CD4-positive, alpha-beta T cell treated with Interferon alpha-2 for 1 hour (primary cell): ENCODE measurements at regions not wholly inside any gene's neighbourhood (a gene's known extent, or its start where the extent isn't known, plus 50 kb on each side); places are given as distances from the start of the nearest gene placed in this dataset.
"Not testable (repeated sequence)": the region's sequence is repeated elsewhere in the genome, so short reads cannot be mapped to it uniquely, and the experiment has no call there.

Experiments
- DNase-seq, 2 donors: peaks; one replicate each; pipeline ENCODE4 v3.0.0-alpha.2; 2020 to 2022

DNA sequence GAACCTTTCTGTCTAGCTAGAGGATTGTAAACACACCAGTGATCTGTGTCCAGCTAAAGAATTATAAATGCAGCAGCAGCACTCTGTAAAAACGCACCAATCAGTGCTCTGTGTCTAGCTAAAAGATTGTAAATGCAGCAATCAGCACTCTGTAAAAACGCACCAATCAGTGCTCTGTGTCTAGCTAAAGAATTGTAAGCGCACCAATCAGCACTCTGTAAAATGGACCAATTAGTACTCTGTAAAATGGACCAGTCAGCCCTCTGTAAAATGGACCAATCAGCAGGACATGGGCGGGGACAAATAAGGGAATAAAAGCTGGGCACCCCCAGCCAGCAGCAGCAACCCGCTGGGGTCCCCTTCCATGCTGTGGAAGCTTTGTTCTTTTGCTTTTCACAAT lies 204.1 kb upstream of the UBL3 start:
- DNase-seq: not testable (repeated sequence)

GRCh38 chr13:30053939-30054338 lies 203.5 kb upstream of the UBL3 start:
- no peak for DNase-seq

GRCh38 chr13:30052120-30052519 lies 201.7 kb upstream of the UBL3 start:
- peak in 1 of 2 donors; percentile 8 for DNase-seq

DNA sequence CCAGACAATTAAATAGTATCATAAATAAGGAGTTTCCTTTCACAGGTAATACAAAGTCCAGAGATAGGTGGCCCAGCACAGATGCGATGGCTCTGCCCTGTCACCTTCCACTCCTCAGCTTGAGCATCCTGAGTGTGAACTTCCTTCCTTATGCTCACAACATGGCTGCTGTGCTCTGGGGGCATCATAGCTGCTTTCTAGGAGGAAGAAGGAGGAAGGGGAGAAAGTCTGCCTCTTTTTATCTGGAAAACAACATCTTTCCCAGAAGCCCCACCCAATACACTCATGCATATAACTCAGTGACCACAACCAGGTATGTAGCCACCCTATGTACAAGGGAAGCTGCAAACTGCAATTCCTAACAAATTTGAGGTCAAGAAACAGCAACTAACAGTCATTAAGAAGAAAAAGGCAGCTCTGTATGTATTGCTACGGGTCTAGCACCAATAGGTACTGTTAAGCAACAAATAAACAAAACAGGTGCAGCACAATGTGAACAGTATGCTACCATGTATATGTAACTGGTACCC lies 201.2 kb upstream of the UBL3 start:
- DNase-seq: no peak

DNA sequence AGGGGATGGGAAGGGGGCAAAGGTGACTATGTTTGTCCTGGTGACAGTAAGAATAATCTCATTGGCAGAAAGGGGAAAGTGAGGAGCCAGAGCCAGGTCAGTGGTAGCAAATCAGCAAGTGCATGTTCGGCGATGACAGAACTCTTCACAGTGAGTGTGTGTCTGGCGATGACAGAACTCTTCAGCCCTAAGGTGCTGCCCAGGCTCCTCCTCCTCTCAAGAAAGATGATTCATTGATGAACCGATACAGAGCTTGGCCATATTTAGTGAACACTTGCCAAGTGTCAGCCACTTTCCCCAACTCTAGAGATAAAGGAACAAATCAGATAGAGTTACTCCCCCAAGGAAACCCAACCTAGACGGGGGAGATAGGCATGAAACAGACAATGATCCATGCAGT lies 199.3 kb upstream of the UBL3 start:
- DNase-seq: peak in 1 of 2 donors; percentile 12

- peak in 1 of 2 donors; percentile 18 for DNase-seq
Measured at GRCh38 chr13:30047154-30047874, 196.9 kb upstream of the UBL3 start.

DNA sequence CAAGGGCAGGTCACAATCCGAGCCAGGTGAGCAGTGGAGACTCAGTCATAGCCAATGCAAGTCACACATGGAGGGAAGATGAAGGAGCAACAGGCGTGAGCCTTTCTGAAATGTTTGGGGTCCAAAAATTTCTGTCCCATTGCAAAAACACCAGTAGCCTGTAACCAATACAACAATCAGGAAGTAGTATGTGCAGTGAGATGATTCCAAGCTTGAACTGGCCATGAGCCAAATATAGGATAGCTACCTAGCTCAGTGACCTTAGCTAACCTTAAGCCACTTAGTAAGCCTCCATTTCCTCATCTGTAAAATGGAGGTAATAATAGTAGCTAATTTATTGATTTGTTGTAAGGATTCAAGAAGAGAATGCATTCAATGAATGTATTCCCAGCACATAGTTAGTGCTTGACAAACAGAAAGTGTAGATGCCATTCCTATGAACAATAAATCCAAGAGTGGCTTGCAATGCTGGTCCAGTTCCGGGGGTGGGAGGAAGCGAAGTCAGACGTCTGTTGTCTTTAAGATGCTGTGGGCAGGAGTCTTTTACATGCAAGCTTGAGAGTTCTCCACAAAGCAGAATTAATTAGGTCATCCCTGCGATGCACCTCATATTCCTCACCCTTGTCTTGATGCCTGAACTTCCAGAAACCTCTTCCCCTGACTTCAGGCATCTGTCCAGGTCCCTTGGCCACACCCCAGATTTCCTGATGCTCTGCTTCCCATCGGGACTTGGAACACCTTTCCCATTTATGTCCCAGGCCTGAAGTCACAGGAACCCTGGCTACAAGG lies 195.7 kb upstream of the UBL3 start:
- DNase-seq: no peak

DNA sequence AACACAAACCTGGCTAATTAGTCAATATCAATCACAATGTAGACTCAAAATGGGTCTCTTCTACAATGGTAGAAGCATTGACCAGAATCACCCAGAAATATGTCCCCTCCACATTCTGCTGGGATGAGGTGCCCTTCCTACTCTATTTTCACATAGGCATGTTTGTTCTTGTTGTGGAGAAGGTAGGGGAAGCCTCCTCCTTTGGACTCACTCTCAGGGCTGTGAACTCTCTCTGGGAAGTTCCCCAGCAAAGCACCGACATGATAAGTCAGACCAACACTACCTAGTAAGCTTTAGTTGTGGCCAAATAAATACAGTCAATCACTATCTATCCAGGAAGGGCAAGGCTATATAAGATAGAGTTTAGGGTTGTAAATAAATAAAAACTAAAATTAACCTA lies 194.5 kb upstream of the UBL3 start:
- no peak for DNase-seq

DNA sequence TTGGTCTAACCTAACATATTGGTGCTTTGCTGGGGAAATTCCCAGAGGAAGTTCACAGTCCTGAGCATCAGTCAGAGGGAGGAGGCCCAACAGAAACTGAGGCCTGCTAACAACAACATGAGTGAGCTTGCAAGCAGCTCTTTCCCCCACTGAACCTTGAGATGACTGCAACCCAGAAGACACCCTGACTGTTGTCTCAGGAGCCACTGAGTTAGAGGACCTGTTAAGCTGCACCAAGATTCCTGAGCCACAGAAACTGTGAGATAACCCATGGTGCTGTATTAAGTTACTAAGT lies 193.2 kb upstream of the UBL3 start:
- no peak for DNase-seq

DNA sequence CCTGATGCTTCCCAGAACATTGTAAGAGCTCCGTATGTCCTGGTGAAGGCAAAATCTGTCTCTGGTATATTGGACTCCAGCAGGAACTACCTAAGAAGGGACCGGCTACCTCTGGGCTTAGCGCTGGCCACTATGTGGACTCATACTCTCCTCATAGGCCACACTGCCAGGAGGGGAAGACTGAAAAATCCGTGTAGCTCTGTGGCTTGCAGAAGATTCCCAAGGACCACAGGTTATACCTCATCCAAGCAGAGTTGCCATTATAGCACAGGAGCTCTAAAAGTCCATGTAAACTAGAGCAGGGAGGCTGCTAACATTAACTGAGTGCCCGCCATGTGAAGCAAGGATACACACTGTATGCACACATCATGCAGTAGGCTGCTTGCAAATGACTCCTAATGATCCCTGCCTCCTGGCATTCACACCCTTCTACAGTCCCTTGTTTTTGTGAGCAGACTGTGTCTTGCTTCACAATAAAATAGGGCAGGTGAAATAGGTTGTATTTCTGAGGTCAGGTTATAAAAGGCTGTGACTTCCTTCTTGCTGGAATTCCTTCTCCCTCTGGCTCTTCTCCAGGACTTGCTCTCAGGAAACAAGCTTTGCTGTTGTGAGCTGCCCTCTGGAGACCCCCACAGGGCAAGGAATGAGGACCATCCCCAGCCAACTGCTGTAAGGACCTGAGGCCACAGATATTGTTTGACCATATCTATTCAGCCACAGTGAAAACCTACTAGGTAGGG lies 192.6 kb upstream of the UBL3 start:
- DNase-seq: no peak

DNA sequence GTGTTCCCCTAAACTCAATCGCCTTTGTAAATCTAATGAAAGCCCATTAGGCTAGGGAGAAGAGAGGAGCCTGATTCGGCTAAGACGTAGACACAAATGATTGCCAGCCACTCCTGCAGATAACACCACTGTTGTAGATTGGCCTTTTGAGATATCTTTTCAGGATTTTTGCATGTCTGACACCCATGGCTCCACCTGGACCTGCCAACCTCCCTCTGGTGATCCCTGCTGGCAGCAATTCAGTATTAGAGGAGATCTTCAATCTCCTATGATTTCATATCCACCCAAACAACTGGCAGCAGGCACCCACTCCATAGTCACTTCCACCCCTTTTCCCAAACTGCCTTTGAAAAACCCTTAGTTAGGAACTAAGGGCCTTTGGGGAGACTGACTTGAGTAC lies 191.9 kb upstream of the UBL3 start:
- no peak for DNase-seq

GRCh38 chr13:30039511-30039911 lies 189.1 kb upstream of the UBL3 start:
- DNase-seq: no peak

DNA sequence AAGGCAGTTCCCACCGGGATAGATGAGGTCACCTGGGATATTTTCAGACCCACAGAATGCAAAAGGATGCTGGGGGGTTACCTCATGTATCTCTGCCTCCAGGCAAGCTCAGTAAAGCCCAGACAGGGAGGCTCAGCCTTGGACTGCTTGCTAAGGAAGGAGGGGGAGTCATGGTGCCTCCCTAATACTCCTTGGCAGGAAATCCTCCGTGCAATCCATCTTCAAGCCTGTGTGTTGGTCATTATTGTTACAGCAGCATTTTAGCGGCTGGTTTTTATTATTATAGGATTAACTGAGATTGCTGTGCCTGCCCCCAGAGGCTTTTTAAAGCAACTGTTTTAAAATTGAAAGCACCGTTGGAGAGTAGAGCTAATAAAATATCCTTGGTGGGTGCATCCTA lies 188.5 kb upstream of the UBL3 start:
- no peak for DNase-seq

DNA sequence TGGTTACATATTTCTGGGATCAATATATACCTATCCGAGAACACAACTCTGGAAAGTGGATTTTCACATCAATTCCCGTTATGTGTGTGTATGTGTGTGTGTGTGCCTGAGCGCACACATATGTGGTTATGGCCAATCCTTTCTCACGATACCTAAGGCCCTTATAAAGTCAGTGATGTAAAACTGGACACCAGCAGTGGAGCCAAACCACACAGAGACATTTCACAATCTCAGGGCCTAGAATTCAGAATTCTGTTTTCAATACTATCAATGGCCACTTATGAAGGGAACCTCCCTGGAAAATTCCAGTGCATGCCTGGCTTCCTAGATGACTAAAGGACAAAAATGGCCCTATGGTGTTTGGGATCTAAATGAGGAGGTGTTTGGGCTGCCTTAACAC lies 187.3 kb upstream of the UBL3 start:
- no peak for DNase-seq

GRCh38 chr13:30037306-30037705 lies 186.9 kb upstream of the UBL3 start:
- DNase-seq: no peak

- DNase-seq: no peak
Measured at GRCh38 chr13:30034458-30034795, 184.0 kb upstream of the UBL3 start.

DNA sequence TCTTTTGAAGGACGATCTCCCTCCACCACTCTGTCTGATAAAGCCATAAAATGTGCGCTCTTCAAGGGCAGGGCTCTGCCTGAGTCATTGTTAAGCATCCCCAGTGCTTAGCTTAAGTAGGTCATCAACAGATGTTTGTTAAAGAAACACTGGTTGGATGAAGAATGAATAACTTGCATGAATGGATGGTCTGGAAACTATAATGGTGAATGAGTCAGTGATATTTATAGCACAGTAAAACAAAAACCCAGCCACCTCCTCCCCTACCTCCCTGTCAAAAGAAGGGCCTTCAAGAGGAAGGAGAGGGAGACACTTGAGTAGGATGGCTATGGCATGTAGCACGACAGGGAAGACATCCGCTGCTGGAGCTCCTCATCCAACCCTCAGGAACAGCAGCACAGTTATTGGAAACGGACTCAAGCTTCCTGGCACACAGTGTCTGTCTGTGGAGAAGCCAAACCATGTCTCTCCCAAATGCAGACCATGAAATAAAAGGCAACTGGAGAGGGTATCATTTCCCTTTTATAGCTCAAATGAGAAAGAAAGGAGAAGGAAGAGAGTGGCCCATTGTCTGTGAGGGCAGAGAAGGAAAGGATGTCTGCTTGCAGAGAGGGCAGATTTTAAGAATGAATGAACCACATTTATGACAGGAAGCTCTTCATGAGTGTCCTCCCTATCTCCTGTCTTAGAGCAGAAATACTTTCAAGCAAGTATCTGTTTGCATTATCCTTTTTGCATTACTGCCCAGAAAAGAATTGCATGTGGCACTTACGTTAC lies 183.5 kb upstream of the UBL3 start:
- DNase-seq: no peak

DNA sequence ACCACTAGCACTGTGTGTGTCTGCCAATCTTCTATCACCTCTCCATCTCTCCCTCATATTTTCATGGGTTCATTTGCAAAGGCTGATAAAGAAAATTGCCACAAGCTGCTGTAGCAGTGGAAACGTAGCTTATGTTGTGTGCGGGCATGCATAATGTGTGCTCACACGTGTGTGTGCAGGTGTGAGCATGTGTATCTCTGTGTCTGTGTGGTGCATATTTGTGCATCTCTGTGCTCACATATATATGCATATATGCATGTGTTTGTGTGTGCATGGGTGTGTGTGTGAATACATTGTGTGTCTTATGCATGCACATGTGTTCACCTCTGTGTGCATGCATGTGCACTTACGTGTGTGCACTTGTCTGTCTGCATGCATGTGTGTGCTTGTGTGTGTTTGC lies 181.8 kb upstream of the UBL3 start:
- DNase-seq: no peak

GRCh38 chr13:30031488-30031887 lies 181.1 kb upstream of the UBL3 start:
- no peak for DNase-seq

- DNase-seq: no peak
Measured at GRCh38 chr13:30030141-30030750, 179.8 kb upstream of the UBL3 start.

DNA sequence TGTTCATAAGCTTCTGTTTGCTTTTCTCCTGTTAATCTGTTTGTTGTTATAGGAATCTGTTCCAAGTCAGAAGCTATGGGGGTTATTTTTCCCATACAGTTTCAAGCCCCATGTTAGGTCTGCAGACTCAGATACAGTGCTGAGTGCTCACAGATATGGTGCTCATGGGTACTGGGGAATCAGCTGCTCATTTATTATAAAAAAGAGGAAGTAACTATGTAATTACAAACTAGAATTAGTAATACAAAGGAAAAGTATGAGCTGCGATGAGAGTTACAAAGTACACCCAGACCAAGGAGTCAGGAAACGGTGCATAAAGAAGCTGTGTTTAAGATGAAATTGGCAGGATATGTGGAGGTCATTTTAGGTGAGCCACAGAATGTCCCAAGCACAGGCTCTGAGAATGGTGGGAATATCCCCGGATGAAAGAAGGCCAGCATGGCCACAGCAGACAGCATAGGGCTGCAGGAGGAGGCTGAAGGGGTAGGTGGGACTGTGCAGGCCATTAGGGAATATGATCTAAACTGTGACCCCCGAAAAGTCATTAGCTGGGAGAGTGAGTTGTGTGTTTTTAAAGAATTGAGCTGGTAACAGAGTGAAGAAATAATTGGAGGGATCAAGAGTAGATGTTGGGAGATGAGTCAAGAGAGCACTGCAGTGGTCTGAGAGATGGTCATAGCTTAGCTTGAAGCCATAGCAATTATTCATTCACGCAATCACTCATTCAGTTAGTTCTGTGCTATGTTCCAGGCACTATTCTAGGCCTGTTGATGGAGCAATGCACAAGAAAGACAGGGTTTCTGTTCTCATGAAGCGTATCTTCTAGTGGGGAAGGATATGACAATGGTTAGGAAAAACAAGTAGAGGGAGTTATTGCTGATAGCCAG lies 177.4 kb upstream of the UBL3 start:
- DNase-seq: no peak

- DNase-seq: no peak
Measured at GRCh38 chr13:30026909-30027308, 176.5 kb upstream of the UBL3 start.
